HepG2 (cell line): ENCODE measurements at regions not wholly inside any gene's neighbourhood (a gene's known extent, or its start where the extent isn't known, plus 50 kb on each side); places are given as distances from the start of the nearest gene placed in this dataset.

Experiments
- CTCF ChIP-seq: sonication (generic); formaldehyde crosslinking; IDR thresholded peaks from 2 replicates; pipeline ENCODE4 v1.5.0; 2020; ENCODE audit warnings: mild to moderate bottlenecking, missing genetic modification reagents, moderate library complexity
- FOXK2 ChIP-seq: fragments of 450-650 bp; IDR thresholded peaks from 2 replicates; pipeline ENCODE4 v1.6.1; 2016
- HMG20B ChIP-seq: conservative IDR thresholded peaks from 2 replicates; pipeline ENCODE4 v1.6.1; 2016; ENCODE audit warnings: missing genetic modification reagents, missing compliant biosample characterization
- KDM1A ChIP-seq: IDR thresholded peaks from 2 replicates; pipeline ENCODE4 v1.6.1; 2016; ENCODE audit warnings: missing compliant biosample characterization
- POLR2A ChIP-seq, 2 experiments: IDR thresholded peaks; 2 replicates each; pipeline ENCODE4 v1.6.1; 2011; ENCODE audit warnings: low read depth in 2 of 2, low read length in 2 of 2, mild to moderate bottlenecking in 1 of 2, moderate library complexity in 1 of 2; ENCODE audit not compliant: insufficient read depth in 1 of 2
- RBM22 ChIP-seq: fragments of 200-400 bp; formaldehyde crosslinking; optimal IDR thresholded peaks from 2 replicates; pipeline ENCODE3; 2017; ENCODE audit warnings: mild to moderate bottlenecking, low read length, moderate library complexity
- RFX5 ChIP-seq: IDR thresholded peaks from 2 replicates; pipeline ENCODE4 v1.6.1; 2011; ENCODE audit warnings: low read depth, low read length, improper control_type of control experiment
- RNF2 ChIP-seq: fragments of 450-650 bp; conservative IDR thresholded peaks from 2 replicates; pipeline ENCODE4 v1.6.1; 2016; ENCODE audit warnings: low read depth
- SALL1 ChIP-seq: sonication (generic); formaldehyde crosslinking; IDR thresholded peaks from 2 replicates; pipeline ENCODE4 v1.8.0; 2022; ENCODE audit warnings: mild to moderate bottlenecking, missing genetic modification reagents
- SMC3 ChIP-seq: IDR thresholded peaks from 2 replicates; pipeline ENCODE4 v1.6.1; 2011; ENCODE audit warnings: low read length, improper control_type of control experiment
- ZNF232 ChIP-seq: sonication (generic); formaldehyde crosslinking; IDR thresholded peaks from 2 replicates; pipeline ENCODE4 v1.4.0; 2020; ENCODE audit warnings: missing genetic modification reagents, borderline replicate concordance

- TF ChIP-seq FOXK2 (no peak), RFX5 (no peak), RBM22 (no peak), RNF2 (no peak), SMC3 (no peak), KDM1A (no peak), CTCF (CRISPR knock-in tag) (no peak), POLR2A (IDR thresholded peaks at IDR 0.05; ENCODE audit: insufficient read depth in 1 of 2, low read depth in 2 of 2, low read length in 2 of 2) (no peak), HMG20B (CRISPR knock-in tag) (no peak), ZNF232 (no peak), SALL1 (CRISPR knock-in tag) (no peak)
These were observed 52.0 kb upstream of the RAP2B start for GRCh38 chr3:153110041-153110440.
